ENCODE measurements at regions not wholly inside any gene's neighbourhood (a gene's known extent, or its start where the extent isn't known, plus 50 kb on each side); places are given as distances from the start of the nearest gene placed in this dataset.
A peak's percentile ranks its signal among the peaks of the same experiment; 100 is the strongest.
"Not testable (repeated sequence)": the region's sequence is repeated elsewhere in the genome, so short reads cannot be mapped to it uniquely, and the experiment has no call there.

DNA sequence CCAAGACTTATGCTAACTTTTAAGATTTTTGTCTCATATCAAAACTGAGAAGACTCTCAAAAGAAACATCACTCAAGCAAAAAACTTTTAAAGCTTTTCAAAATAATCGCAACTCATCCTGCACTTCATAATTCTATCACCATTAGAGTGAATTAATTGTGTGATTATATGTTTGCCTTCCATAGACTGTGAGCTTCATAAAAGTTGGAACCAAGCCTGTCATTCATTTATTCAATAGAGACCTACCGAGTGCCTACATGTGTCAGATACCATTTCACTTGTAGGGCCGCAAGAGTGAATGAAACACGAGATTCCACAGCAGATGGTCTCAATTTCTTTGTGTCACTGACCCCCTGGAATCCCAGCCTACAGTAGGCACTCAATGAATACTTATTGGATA lies 106.4 kb downstream of the RHOU start:
- H3K4me3 ChIP-seq = no peak overlapping the region
- H3K27ac ChIP-seq = no peak overlapping the region

- Histone ChIP-seq H3K4me3 (no peak overlapping the region), H3K27ac (no peak overlapping the region)
Observed at GRCh38 chr1:228842094-228842775, 107.0 kb downstream of the RHOU start.

DNA sequence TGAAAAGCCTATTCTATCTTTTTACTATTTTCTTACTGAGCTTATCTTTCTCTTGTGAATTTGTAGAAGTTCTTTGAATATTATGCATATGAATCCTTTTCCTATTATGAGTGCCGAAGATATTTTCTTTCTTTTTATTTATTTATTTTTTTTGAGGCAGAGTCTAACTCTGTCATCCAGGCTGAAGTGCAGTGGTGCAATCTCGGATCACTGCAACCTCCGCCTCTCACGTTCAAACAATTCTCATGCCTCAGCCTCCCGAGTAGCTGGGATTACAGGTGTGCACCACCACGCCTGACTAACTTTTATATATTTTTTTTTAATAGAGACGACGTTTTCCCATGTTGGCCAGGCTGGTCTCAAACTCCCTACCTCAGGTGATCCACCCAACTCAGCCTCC lies 109.8 kb downstream of the RHOU start:
- H3K27ac ChIP-seq = no peak overlapping the region
- no peak overlapping the region for H3K4me3 ChIP-seq

GRCh38 chr1:228846952-228847351 lies 111.7 kb downstream of the RHOU start:
- H3K4me3 ChIP-seq = no peak overlapping the region

DNA sequence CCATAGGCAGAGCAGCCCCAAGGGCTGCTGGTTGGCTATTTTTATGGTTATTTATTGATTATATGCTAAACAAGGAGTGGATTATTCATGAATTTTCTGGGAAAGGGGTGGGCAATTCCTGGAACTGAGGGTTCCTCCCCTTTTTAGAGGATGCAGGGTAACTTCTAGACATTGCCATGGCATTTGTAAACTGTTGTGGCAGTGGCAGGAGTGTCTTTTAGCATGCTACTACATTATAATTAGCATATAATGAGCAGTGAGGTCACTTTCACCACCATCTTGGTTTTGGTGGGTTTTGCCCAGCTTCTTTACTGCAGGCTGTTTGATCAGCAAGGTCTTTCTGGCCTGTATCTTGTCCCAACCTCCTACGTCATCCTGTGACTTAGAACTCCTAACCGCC lies 112.2 kb downstream of the RHOU start:
- not testable (repeated sequence) for H3K4me3 ChIP-seq, H3K27ac ChIP-seq

More at GRCh38 chr1:228846952-228847351, 111.7 kb downstream of the RHOU start:
- H3K27ac ChIP-seq = no peak overlapping the region

GRCh38 chr1:228848406-228848805 lies 113.1 kb downstream of the RHOU start:
- Histone ChIP-seq H3K27ac (no peak overlapping the region), H3K4me3 (no peak overlapping the region)

- no peak overlapping the region for H3K27ac ChIP-seq
Observed at GRCh38 chr1:228849011-228849541, 113.8 kb downstream of the RHOU start.

GRCh38 chr1:228850141-228851100 lies 115.1 kb downstream of the RHOU start:
- Histone ChIP-seq H3K27ac (peak overlapping the region in 1 of 21 experiments; percentile 58), H3K4me3 (no peak overlapping the region)

More at GRCh38 chr1:228849011-228849541, 113.8 kb downstream of the RHOU start:
- H3K4me3 ChIP-seq = no peak overlapping the region

GRCh38 chr1:228851193-228851592 lies 115.9 kb downstream of the RHOU start:
- Histone ChIP-seq H3K4me3 (no peak overlapping the region), H3K27ac (peak overlapping the region in 1 of 21 experiments; percentile 46)

- peak overlapping the region in 1 of 21 experiments; percentile 46 for H3K27ac ChIP-seq
Observed at GRCh38 chr1:228851618-228852017, 116.3 kb downstream of the RHOU start.

GRCh38 chr1:228852024-228852423 lies 116.7 kb downstream of the RHOU start:
- no peak overlapping the region for H3K4me3 ChIP-seq
- H3K27ac ChIP-seq = peak overlapping the region in 1 of 21 experiments; percentile 46

More at GRCh38 chr1:228851618-228852017, 116.3 kb downstream of the RHOU start:
- H3K4me3 ChIP-seq = no peak overlapping the region

- no peak overlapping the region for H3K27ac ChIP-seq
- H3K4me3 ChIP-seq = no peak overlapping the region
Observed at GRCh38 chr1:228852511-228853088, 117.3 kb downstream of the RHOU start.

DNA sequence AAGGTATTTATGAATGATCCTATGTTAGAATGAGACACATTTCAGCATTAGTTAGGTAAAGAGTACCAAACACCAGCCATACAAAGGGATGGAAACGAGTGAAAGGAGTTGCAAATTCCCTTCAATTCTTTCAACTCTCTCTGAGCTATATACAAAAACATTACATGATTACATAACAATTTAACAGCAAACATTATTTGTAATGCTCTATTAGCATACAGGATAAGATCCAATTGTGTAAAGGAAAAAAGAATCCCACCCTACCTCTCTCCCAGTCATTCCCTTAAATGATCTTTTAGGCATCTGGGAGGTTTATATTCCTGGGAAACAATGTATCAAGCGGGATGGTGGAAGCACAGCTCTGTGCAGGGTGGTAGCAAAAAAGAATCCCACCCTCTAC lies 117.9 kb downstream of the RHOU start:
- no peak overlapping the region for H3K4me3 ChIP-seq
- no peak overlapping the region for H3K27ac ChIP-seq

- H3K27ac ChIP-seq = no peak overlapping the region
- no peak overlapping the region for H3K4me3 ChIP-seq
Observed at GRCh38 chr1:228853637-228854036, 118.4 kb downstream of the RHOU start.

- H3K27ac ChIP-seq = no peak overlapping the region
- H3K4me3 ChIP-seq = no peak overlapping the region
Observed at GRCh38 chr1:228854907-228855306, 119.6 kb downstream of the RHOU start.

DNA sequence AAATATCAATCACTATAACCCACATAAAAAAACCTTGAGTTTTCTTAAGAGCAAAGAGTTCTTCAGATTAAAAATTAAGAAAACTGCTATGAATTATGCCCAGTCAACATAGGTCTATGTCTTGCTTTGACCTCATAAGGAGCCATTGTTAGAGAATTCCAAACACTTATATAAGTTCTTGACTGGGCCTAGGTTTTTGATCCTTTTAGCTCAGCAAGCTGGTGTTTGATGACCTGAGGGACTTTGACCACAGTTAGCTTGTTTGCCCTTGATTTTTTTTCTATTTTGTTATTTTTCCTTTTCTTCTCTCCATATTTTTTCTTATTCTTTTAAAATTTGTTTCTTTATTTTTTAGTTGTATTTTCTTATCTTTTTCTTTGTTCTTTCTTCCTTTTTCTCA lies 122.3 kb downstream of the RHOU start:
- no peak overlapping the region for H3K4me3 ChIP-seq
- H3K27ac ChIP-seq = no peak overlapping the region

DNA sequence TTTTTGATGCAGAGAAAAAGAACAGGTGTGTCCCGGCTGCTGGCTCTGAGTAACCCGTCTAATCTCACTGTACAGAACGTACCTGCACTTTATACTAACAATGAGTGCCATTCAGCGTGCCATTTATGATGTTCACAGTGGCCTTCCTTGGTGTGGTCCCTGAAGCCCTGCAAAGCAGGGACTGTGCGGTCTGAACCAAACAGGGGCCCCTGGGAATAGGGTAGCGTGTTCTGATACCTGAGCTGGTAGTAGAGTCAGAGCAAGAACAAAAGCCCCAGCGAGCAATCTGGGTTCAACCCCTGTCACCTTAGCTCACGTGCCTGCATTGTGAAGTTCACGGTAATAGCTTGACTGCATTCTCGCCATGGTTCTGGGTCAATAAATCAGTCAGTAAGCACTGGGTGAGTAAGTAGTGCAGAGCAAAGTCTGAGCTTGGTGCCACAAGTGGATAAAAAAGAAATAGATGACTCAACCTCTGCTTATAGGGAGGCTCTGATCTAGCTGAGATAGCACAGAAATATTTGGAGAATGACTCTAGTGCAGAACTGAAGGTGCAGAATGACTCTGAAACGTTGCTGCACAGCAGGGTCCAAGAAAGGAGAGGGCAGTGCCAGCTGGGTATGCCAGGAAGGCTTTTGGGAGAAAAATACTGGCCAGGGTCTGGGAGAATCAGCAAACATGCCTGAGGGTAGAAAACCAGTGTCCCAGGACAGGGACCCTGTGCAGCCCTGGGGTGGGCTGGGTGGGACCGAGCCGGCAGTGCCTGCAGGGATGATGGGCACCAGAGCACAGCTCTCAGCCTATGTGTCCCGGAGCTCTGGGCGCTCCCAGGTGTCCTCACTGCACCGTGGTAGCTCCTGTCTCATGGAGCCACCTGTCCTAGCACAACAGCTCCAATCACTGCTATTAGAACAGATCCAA lies 125.9 kb downstream of the RHOU start:
- Histone ChIP-seq H3K27ac (no peak overlapping the region), H3K4me3 (no peak overlapping the region)

- Histone ChIP-seq H3K4me3 (no peak overlapping the region), H3K27ac (no peak overlapping the region)
Observed at GRCh38 chr1:228861832-228862180, 126.5 kb downstream of the RHOU start.
